Mucosa of descending colon (tissue), 3 donors: ENCODE measurements at regions not wholly inside any gene's neighbourhood (a gene's known extent, or its start where the extent isn't known, plus 50 kb on each side); places are given as distances from the start of the nearest gene placed in this dataset.

ENCODE experiments used
- ATAC-seq: fragments of 200-7000 bp; cut with Tn5 transposase; one replicate; pipeline ENCODE4 v1.9.1; 2020; ENCODE audit warnings: mild to moderate bottlenecking, moderate library complexity
- DNase-seq, 3 donors: peaks; one replicate each; pipeline ENCODE4 v3.0.0-alpha.2; 2020
- H3K36me3 ChIP-seq: fragments of 200-600 bp; one replicate; pipeline ENCODE4 v1.8.0; 2021; ENCODE audit warnings: low read depth, mild to moderate bottlenecking
- H3K4me1 ChIP-seq: fragments of 200-600 bp; one replicate; pipeline ENCODE4 v1.8.0; 2021; ENCODE audit warnings: low read depth, mild to moderate bottlenecking
- H3K4me3 ChIP-seq: fragments of 200-600 bp; one replicate; pipeline ENCODE4 v1.8.0; 2021; ENCODE audit warnings: mild to moderate bottlenecking
- H3K9me3 ChIP-seq: fragments of 200-600 bp; one replicate; pipeline ENCODE4 v1.8.0; 2021; ENCODE audit warnings: mild to moderate bottlenecking
- intact Hi-C, 2 donors: fragments of 100-400 bp; cut with DNase I in 1 of 2; cut with micrococcal nuclease in 1 of 2; formaldehyde crosslinking; loops; one replicate each; pipeline versions ENCODE4 v1.11.0 to v1.11.1; 2022; cut with DNase I, micrococcal nuclease
- TF ChIP-seq, protein P1 (sequence below): fragments of 200-600 bp; IDR thresholded peaks from one replicate; pipeline ENCODE4 v1.8.0; 2022; ENCODE audit warnings: antibody characterized with exemption, mild to moderate bottlenecking
- donor health status: DM: no; HTN: no; CAD: no; lungs with moderate emphysema.
- donor health status: DM: no; HTN: no; CAD: no.
- donor health status: DM: no; HTN: yes; CAD: no.

DNA sequence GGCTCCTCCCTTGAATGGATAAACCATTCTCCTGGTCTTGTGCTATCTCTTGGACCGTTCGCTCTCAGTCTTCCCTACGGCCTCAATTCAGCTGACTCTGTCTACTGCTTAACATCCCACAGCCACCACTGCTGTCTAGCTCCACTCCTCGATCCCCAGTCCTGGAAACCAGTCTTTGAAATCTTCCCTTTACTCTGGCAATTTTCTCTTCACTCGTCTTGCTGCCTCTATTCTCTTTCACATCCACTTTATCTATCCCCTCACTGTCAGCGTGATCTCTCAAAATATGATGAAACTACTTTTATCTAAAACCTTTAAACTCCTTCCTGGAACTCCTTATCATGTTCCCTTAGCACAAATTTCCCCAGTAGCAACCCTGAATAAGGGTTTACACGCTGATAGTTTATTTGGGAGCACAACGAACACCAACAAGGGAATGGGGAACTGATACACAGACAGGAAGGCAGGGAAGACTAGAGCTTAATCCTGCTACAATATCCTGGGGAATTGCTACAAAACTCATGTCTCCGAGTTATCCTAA is 131.6 kb upstream of the SAMSN1 start:
- DNase-seq: no peak
- Histone ChIP-seq H3K4me3 (no peak overlapping the region), H3K36me3 (no peaks in the 10 kb centered on the region), H3K9me3 (no peaks in the 10 kb centered on the region), H3K4me1 (peaks cover 24% of the 10 kb centered on the region)
- no peak for ATAC-seq
- TF ChIP-seq, protein P1, sequence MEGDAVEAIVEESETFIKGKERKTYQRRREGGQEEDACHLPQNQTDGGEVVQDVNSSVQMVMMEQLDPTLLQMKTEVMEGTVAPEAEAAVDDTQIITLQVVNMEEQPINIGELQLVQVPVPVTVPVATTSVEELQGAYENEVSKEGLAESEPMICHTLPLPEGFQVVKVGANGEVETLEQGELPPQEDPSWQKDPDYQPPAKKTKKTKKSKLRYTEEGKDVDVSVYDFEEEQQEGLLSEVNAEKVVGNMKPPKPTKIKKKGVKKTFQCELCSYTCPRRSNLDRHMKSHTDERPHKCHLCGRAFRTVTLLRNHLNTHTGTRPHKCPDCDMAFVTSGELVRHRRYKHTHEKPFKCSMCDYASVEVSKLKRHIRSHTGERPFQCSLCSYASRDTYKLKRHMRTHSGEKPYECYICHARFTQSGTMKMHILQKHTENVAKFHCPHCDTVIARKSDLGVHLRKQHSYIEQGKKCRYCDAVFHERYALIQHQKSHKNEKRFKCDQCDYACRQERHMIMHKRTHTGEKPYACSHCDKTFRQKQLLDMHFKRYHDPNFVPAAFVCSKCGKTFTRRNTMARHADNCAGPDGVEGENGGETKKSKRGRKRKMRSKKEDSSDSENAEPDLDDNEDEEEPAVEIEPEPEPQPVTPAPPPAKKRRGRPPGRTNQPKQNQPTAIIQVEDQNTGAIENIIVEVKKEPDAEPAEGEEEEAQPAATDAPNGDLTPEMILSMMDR: no peak
- intact Hi-C loops: no loop called here

DNA sequence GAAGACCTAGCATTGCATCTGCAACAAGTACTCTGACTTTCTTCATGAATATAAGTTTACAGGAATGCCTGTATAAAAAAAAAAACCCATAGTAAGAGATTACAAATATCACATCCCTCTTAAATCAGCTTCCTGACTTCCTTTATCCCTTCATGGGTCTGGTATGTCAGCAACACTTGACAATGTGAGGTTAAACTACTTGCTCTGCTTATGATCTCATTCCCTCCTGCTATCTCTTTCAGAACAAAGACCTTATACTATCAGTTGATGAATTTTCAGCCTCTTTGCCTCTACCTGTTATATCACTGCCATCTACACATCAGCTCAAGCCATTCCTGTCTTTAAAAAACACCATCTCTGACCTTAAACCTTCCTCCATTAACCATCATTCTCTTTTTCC is 130.9 kb upstream of the SAMSN1 start:
- Histone ChIP-seq H3K4me3 (no peak overlapping the region), H3K4me1 (peaks cover 24% of the 10 kb centered on the region), H3K9me3 (no peaks in the 10 kb centered on the region), H3K36me3 (no peaks in the 10 kb centered on the region)
- DNase-seq (no peak), ATAC-seq (no peak)
- TF ChIP-seq, protein P1: no peak
- intact Hi-C loops: no loop called here

GRCh38 chr21:14675774-14676530 is 129.8 kb upstream of the SAMSN1 start:
- no peaks in the 10 kb centered on the region for H3K9me3 ChIP-seq
- H3K36me3 ChIP-seq: no peaks in the 10 kb centered on the region
- peaks cover 24% of the 10 kb centered on the region for H3K4me1 ChIP-seq
- intact Hi-C loops: no loop called here
- TF ChIP-seq, protein P1: no peak
- ATAC-seq (peak; percentile 58), DNase-seq (peak in 1 of 3 donors; percentile 35)
- H3K4me3 ChIP-seq: no peak overlapping the region

GRCh38 chr21:14673649-14674048 is 127.5 kb upstream of the SAMSN1 start:
- TF ChIP-seq, protein P1: no peak
- intact Hi-C loops: no loop called here
- ATAC-seq: no peak
- H3K9me3 ChIP-seq: no peaks in the 10 kb centered on the region
- H3K4me3 ChIP-seq: no peak overlapping the region
- H3K4me1 ChIP-seq: peaks cover 23% of the 10 kb centered on the region
- DNase-seq: no peak
- H3K36me3 ChIP-seq: no peaks in the 10 kb centered on the region

DNA sequence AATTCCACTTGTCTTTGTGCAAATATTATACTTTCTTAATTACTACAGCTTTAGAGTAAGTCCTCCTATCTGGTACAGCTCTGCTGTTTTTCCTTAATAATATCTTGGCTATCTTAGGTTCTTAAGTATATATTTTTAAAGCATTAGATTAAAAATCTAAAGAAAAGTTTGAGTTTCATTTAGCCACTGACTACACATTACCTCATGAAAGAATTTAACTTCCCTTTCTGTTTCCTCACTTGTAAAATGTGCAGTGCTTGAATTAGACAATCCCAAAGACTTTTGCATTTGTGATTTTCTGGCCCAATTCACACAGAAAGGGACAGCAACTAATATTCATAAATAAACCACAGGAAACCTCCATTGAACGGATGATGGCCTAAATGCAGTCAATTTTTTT is 126.4 kb upstream of the SAMSN1 start:
- no peaks in the 10 kb centered on the region for H3K9me3 ChIP-seq
- TF ChIP-seq, protein P1: no peak
- DNase-seq: no peak
- peaks cover 11% of the 10 kb centered on the region for H3K4me1 ChIP-seq
- no peaks in the 10 kb centered on the region for H3K36me3 ChIP-seq
- no peak for ATAC-seq
- intact Hi-C loops: no loop called here
- H3K4me3 ChIP-seq: no peak overlapping the region
